ENCODE measurements at regions not wholly inside any gene's neighbourhood (a gene's known extent, or its start where the extent isn't known, plus 50 kb on each side); places are given as distances from the start of the nearest gene placed in this dataset.
"Not testable (repeated sequence)": the region's sequence is repeated elsewhere in the genome, so short reads cannot be mapped to it uniquely, and the experiment has no call there.

GRCh38 chr10:121138112-121138860, 287.1 kb downstream of the WDR11 start:
- DNase-seq, result no peak

DNA sequence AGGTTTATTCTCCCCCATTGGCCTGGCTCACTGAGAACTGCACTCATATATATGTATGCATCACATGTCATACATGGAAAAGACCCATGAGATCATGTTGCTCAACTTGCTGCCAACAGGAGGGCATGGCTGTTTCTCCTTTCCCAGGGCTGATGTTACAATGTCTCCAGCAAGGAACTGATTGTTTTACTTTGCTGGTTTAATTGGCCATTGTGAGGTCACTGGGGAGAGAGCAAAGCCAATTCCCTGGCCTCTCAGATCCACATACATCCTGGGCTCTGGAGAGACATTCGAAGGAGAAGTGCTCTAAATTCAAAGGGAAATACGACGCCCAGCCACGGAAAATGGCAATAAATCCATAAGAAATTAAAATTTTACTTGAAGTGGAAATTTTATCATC, 287.8 kb downstream of the WDR11 start:
- no peak for DNase-seq

DNA sequence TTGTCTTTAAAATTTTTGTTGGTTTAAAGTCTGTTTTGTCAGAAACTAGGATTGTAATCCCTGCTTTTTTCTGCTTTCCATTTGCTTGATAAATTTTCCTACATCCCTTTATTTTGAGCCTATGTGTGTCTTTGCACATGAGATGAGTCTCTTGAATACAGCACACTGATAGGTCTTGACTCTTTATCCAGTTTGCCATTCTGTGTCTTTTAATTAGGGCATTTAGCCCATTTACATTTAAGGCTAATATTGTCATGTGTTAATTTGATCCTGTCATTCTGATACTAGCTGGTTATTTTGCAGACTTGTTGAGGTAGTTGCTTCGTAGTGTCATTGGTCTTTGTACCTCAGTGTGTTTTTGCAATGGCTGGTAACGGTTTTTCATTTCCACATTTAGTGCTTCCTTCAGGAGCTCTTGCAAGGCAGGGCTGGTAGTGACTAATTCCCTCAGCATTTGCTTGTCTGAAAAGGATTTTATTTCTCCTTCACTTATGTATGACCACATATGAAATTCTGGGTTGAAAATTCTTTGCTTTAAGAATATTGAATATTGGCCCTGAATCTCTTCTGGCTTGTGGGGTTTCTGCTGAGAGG, 294.7 kb downstream of the WDR11 start:
- DNase-seq, result not testable (repeated sequence)

GRCh38 chr10:121148921-121149320, 297.8 kb downstream of the WDR11 start:
- no peak for DNase-seq

- no peak for DNase-seq
Observed at GRCh38 chr10:121152033-121152432, 300.9 kb downstream of the WDR11 start.

GRCh38 chr10:121152935-121153334, 301.8 kb downstream of the WDR11 start:
- DNase-seq, result no peak

- no peak for DNase-seq
Observed at GRCh38 chr10:121154310-121154709, 303.1 kb downstream of the WDR11 start.

- no peak for DNase-seq
Observed at GRCh38 chr10:121154846-121155245, 303.7 kb downstream of the WDR11 start.

DNA sequence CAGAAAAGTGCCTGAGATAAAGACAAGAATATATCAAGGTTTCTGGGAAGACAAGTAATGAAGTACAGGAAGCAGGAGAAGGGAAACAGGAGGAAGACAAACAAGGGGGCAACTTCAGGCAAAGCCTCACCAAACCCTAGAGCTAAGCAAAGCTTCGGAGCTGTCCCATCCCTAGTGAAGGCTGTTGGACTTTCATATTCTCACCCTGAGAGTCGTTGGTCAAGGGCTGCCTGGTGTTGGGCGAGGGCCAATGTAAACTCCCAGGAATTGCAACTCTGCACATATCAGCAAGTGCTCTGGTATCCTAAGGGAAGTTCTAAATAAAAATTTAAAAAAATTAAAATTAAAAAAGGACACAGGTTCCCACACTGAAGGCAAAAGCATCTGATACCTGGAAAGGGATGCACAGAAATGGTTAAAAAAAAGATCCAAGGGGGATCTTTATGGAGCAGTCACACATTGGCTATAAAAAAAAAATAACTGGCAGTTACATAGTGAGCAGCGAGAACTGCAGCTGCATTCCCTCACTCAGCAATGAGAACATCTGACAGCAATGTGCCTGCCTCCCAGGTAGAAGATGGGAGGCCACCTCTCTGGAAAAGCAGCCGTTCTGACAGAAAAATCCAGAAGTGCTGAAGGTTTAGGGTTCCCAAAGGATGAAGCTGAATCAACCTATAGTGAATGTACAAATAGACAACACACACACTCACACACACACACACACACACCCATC, 304.7 kb downstream of the WDR11 start:
- DNase-seq, result no peak

- DNase-seq, result no peak
Observed at GRCh38 chr10:121157998-121158397, 306.8 kb downstream of the WDR11 start.

DNA sequence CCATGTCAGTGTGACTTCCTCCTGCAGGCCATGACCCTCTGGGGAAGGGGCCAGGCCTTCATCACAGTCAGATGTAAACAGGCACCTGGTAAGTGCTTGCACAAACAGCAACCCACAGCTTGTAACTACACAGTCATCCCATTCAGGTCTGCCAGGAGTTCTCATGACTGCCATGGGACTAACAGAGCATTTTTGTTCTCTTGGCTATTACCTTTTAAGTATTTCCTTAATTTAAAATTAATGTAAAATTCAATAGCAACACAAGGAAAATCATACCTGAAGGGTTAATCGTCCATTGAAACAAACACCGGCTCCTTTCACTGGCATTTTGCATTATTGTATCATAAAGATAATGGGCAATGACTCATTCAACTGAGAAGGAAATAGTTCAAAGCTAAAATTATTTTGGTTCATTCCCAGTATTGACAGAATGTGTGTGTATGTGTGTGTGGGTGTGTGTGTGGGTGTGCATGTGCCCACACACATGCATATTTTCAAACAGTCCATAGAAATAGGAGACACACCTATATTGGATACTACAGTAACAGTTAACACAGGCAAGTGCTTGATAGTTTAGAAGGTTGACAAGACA, 307.9 kb downstream of the WDR11 start:
- DNase-seq, result peak; percentile 8

DNA sequence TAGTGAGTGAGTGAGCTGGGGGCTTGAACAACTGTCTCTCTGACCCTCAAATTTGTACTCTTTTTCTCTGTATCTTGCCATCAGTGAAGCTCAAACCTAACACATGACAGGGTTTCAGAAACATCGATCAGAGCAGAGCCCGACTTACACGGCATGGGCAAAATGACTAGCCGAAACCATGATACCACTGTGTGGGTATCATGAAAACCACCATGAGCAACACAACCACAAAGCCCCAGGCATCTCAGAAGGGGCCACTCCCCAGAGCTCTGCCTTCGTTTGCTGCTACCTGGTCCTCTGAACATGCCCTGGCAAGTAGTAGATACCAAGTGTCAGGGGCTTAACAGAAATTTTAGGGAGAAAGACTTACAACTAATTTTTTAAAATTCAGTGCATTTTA, 308.5 kb downstream of the WDR11 start:
- peak; percentile 57 for DNase-seq

GRCh38 chr10:121165276-121165675, 314.1 kb downstream of the WDR11 start:
- no peak for DNase-seq

DNA sequence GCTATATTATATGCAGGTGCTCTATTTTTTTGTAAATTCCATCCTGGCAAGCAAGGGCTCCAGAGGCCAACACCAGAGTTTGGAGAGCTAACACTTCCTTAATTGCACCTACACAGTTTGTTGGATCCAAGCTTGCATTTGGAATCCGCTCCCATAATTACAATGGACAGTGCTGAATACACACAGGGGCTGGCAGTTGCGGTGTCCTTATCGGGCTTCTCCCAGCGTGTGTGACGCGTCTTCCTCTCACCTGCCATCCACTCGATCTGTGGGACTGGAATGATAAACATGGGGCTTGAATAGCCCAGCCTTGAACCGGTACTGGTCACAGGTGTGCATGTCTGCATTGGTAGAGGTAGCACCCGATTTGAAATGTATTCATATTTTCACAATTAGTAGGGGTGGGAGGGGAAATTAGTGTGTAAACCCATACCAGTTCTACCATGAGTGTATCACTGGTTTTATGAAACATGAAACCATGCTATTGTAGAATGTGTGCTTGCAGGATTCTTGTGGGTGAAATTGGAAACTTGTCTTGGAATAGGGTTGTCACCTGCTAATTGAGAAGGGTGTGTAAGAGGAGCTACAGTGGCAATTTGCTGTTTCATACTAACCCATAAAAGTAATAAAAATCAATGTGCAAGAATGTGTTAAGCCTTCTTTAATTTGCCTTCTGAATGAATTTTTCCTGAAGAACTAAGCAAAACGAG, 316.5 kb downstream of the WDR11 start:
- no peak for DNase-seq

GRCh38 chr10:121168545-121169216, 317.5 kb downstream of the WDR11 start:
- no peak for DNase-seq

DNA sequence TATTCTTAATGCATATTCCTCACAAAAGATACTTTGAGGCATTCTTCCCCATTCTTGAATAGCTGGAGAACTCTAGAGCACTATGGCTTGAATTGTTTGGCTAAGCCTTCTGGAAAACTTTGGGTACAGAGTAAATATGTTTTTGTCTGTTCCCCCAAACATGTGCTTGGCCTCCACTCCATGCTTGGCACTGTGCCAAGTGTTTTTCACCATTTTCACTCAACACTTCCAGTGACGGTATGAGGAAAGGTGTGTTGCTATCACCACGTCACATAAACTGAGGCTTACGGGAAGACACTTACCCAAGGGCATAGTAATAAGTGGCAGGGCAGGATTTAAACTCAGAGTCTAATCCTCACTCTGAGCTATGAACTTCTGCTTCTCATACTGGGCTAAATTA, 318.2 kb downstream of the WDR11 start:
- DNase-seq, result no peak

- DNase-seq, result no peak
Observed at GRCh38 chr10:121171825-121172787, 320.9 kb downstream of the WDR11 start.

DNA sequence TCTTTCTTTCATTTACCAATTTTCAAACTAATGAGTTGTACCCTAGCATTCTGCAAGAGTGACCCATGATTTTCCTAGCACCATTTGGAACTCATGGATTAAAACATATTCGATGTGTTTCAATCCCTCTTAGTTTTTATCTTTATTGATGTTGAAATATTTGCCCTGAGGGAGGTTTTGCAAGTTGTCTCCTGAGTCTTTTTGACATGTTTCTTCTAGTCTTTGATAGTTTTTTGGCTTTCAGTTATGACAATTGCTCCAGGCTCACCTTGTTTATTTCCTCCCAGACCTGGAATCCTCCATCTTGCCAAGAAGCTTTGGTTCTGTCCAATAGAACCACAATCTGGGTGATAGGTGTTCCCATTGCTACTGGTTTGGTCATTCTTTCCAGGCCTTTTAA, 327.8 kb downstream of the WDR11 start:
- no peak for DNase-seq

- DNase-seq, result no peak
Observed at GRCh38 chr10:121182219-121182618, 331.1 kb downstream of the WDR11 start.

- DNase-seq, result no peak
Observed at GRCh38 chr10:121183236-121183635, 332.1 kb downstream of the WDR11 start.

DNA sequence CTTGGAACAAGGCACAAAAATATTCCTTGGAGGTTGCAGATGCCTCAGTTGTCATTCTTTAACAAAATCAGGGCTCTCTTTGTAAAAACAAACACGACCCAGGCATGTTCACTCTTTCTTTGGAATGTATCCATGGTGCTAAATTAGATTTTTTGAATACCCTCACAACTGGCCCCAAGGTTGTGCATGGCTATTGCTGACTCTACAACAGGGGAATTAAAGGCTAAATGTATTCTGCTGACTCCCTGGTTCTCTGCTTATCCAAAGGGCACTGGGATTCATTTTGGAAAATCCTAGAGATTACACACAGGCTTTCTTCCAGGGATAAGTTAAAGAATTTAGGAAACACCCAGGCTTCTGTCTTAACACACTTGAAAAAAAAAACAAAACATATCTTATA, 332.5 kb downstream of the WDR11 start:
- no peak for DNase-seq

Data from activated CD4-positive, alpha-beta T cell treated with anti-CD3 and anti-CD28 coated beads, Interleukin-2, Interleukin-6, amounts not matched to agents 100 ng/mL and 50 ng/mL, durations not matched to agents 16 hours and 8 hours (primary cell).